Urothelium cell line (cell line): ENCODE measurements at regions not wholly inside any gene's neighbourhood (a gene's known extent, or its start where the extent isn't known, plus 50 kb on each side); places are given as distances from the start of the nearest gene placed in this dataset.

Source experiments
- DNase-seq: peaks from one replicate; pipeline ENCODE4 v3.0.0; 2011; ENCODE audit warnings: low spot score, mixed read lengths
- FAIRE-seq: peaks from 2 replicates; lab custom pipeline; 2011; peaks lifted over from hg19 to GRCh38; lab: Jason Lieb, UNC

GRCh38 chr18:4653418-4653817, 198.3 kb upstream of the DLGAP1 start:
- no peak for FAIRE-seq

GRCh38 chr18:4641771-4642368, 186.8 kb upstream of the DLGAP1 start:
- FAIRE-seq, result no peak
- DNase-seq, result no peak

More at GRCh38 chr18:4653418-4653817, 198.3 kb upstream of the DLGAP1 start:
- no peak for DNase-seq

- no peak for DNase-seq
- no peak for FAIRE-seq
Measured at GRCh38 chr18:4640349-4641012, 185.4 kb upstream of the DLGAP1 start.

GRCh38 chr18:4639628-4640310, 184.7 kb upstream of the DLGAP1 start:
- DNase-seq (no peak), FAIRE-seq (peak; percentile 50)

GRCh38 chr18:4638680-4639079, 183.6 kb upstream of the DLGAP1 start:
- no peak for DNase-seq
- peak; percentile 79 for FAIRE-seq

GRCh38 chr18:4637876-4638275, 182.8 kb upstream of the DLGAP1 start:
- no peak for FAIRE-seq
- DNase-seq, result no peak

GRCh38 chr18:4636967-4637366, 181.9 kb upstream of the DLGAP1 start:
- DNase-seq (peak; percentile 58), FAIRE-seq (peak; percentile 89)

GRCh38 chr18:4631239-4631638, 176.1 kb upstream of the DLGAP1 start:
- peak; percentile 9 for FAIRE-seq
- DNase-seq, result no peak

- FAIRE-seq (no peak), DNase-seq (no peak)
Measured at GRCh38 chr18:4605212-4605611, 150.1 kb upstream of the DLGAP1 start.

GRCh38 chr18:4603955-4604354, 148.8 kb upstream of the DLGAP1 start:
- FAIRE-seq, result no peak
- no peak for DNase-seq

GRCh38 chr18:4599312-4599711, 144.2 kb upstream of the DLGAP1 start:
- DNase-seq (peak; percentile 30), FAIRE-seq (no peak)

- no peak for DNase-seq
- FAIRE-seq, result no peak
Measured at GRCh38 chr18:4597301-4597700, 142.2 kb upstream of the DLGAP1 start.

- DNase-seq (no peak), FAIRE-seq (no peak)
Measured at GRCh38 chr18:4593895-4594294, 138.8 kb upstream of the DLGAP1 start.

- DNase-seq (no peak), FAIRE-seq (no peak)
Measured at GRCh38 chr18:4593459-4593858, 138.4 kb upstream of the DLGAP1 start.

- FAIRE-seq (no peak), DNase-seq (no peak)
Measured at GRCh38 chr18:4589056-4589800, 134.1 kb upstream of the DLGAP1 start.

GRCh38 chr18:4587204-4587603, 132.1 kb upstream of the DLGAP1 start:
- peak; percentile 44 for DNase-seq
- peak; percentile 9 for FAIRE-seq

GRCh38 chr18:4586731-4587130, 131.6 kb upstream of the DLGAP1 start:
- DNase-seq (peak; percentile 21), FAIRE-seq (peak; percentile 72)

- DNase-seq (no peak), FAIRE-seq (no peak)
Measured at GRCh38 chr18:4582431-4583335, 127.6 kb upstream of the DLGAP1 start.

GRCh38 chr18:4581966-4582365, 126.9 kb upstream of the DLGAP1 start:
- FAIRE-seq (no peak), DNase-seq (no peak)

- peak; percentile 17 for FAIRE-seq
- no peak for DNase-seq
Measured at GRCh38 chr18:4578449-4578848, 123.3 kb upstream of the DLGAP1 start.
